HepG2 (cell line): ENCODE measurements at regions not wholly inside any gene's neighbourhood (a gene's known extent, or its start where the extent isn't known, plus 50 kb on each side); places are given as distances from the start of the nearest gene placed in this dataset.

Experiments used
- ATAC-seq: fragments of 200-7000 bp; cut with Tn5 transposase; 3 replicates; pipeline ENCODE4 v1.9.1; 2020; ENCODE audit warnings: mild to moderate bottlenecking, moderate library complexity
- BruUV-seq: library from RNA; stranded (reverse); fragments of 400-500 nt; replicated peaks from 2 replicates; lab custom pipeline; 2021; lab: Mats Ljungman, UMichigan
- CTCF ChIA-PET: fragments of 300-600 bp; formaldehyde crosslinking; extraction: SDS; loops from one replicate; lab custom pipeline; 2021; ENCODE audit warnings: low total read pairs, inconsistent platforms, low intra/inter-chr PET ratio; lab: Yijun Ruan, JAX
- POLR2A ChIA-PET: fragments of 350-600 bp; sonication (Branson Sonifier 250); formaldehyde crosslinking; loops from one replicate; lab custom pipeline; 2020; ENCODE audit warnings: antibody characterized with exemption, inconsistent platforms; lab: Yijun Ruan, JAX
- DNase-seq: peaks from one replicate; pipeline ENCODE4 v3.0.0-alpha.2; 2015; ENCODE audit warnings: low spot score
- FAIRE-seq: peaks from 3 replicates; lab custom pipeline; 2011; peaks lifted over from hg19 to GRCh38; lab: Jason Lieb, UNC
- H2AFZ ChIP-seq: one replicate; pipeline ENCODE4 v1.6.1; 2011; ENCODE audit warnings: low read length, inconsistent platforms
- H3K27ac ChIP-seq: fragments of 300-600 bp; 3 replicates; pipeline ENCODE4 v1.8.0; 2011; ENCODE audit warnings: mixed run types, mild to moderate bottlenecking, mixed read lengths, low read length, inconsistent platforms; ENCODE audit not compliant: insufficient read depth; ENCODE audit errors: extremely low read length
- H3K27me3 ChIP-seq, 2 experiments: fragments of 200-600 bp in 1 of 2; 2 replicates in 1 of 2; 3 replicates in 1 of 2; pipeline versions ENCODE4 v1.6.0 to v1.8.0; 2011; ENCODE audit warnings: low read length in 2 of 2, mild to moderate bottlenecking in 2 of 2, moderate library complexity in 2 of 2, inconsistent platforms in 1 of 2; ENCODE audit not compliant: insufficient read depth in 2 of 2, control insufficient read depth in 1 of 2
- H3K36me3 ChIP-seq, 2 experiments: fragments of 200-600 bp in 1 of 2; replicated peaks in 1 of 2; 2 replicates in 1 of 2; 3 replicates in 1 of 2; pipeline versions ENCODE4 v1.5.1 to v1.8.0; 2011; ENCODE audit warnings: low read length in 2 of 2, inconsistent platforms in 1 of 2; ENCODE audit not compliant: insufficient read depth in 2 of 2, control insufficient read depth in 1 of 2
- H3K4me1 ChIP-seq: 2 replicates; pipeline ENCODE4 v1.5.1; 2012; ENCODE audit warnings: low read length, inconsistent platforms; ENCODE audit not compliant: insufficient read depth
- H3K4me2 ChIP-seq: 2 replicates; pipeline ENCODE4 v1.6.0; 2011; ENCODE audit warnings: low read depth, low read length, inconsistent platforms
- H3K4me3 ChIP-seq, 3 experiments: fragments of 200-600 bp in 1 of 3; sonication (generic), shearing (Covaris generic) in 1 of 3; replicated peaks in 1 of 3; 2 replicates each; pipeline ENCODE4 v1.5.1; 2011 to 2016; ENCODE audit warnings: low read length in 3 of 3, inconsistent platforms in 2 of 3, low read depth in 2 of 3, mild to moderate bottlenecking in 2 of 3, control low read depth in 1 of 3, mixed read lengths in 1 of 3; ENCODE audit not compliant: insufficient read depth in 1 of 3
- H3K79me2 ChIP-seq: one replicate; pipeline ENCODE4 v1.6.1; 2011; ENCODE audit warnings: low read length, inconsistent platforms; ENCODE audit not compliant: insufficient read depth
- H3K9ac ChIP-seq: 2 replicates; pipeline ENCODE4 v1.6.0; 2011; ENCODE audit warnings: mild to moderate bottlenecking, low read depth, low read length, inconsistent platforms; ENCODE audit not compliant: insufficient read depth
- H3K9me3 ChIP-seq: 2 replicates; pipeline ENCODE4 v1.5.1; 2012; ENCODE audit warnings: mild to moderate bottlenecking, low read length
- H4K20me1 ChIP-seq: 2 replicates; pipeline ENCODE4 v1.6.0; 2011; ENCODE audit warnings: inconsistent platforms, mild to moderate bottlenecking, low read length, moderate library complexity; ENCODE audit not compliant: insufficient read depth
- BRCA1 ChIP-seq: sonication (generic); formaldehyde crosslinking; IDR thresholded peaks from 2 replicates; pipeline ENCODE4 v1.4.0; 2020; ENCODE audit warnings: missing genetic modification reagents
- CHCHD3 ChIP-seq: sonication (generic); formaldehyde crosslinking; IDR thresholded peaks from 2 replicates; pipeline ENCODE4 v1.8.0; 2022; ENCODE audit warnings: mild to moderate bottlenecking, missing genetic modification reagents, moderate library complexity
- DPF2 ChIP-seq: sonication (generic); formaldehyde crosslinking; IDR thresholded peaks from 2 replicates; pipeline ENCODE4 v1.4.0; 2020; ENCODE audit warnings: mild to moderate bottlenecking, low read depth, missing genetic modification reagents, borderline replicate concordance
- KDM3A ChIP-seq: IDR thresholded peaks from 2 replicates; pipeline ENCODE4 v1.6.1; 2018; ENCODE audit warnings: low read depth, missing compliant biosample characterization
- MEIS1 ChIP-seq: sonication (generic); formaldehyde crosslinking; IDR thresholded peaks from 2 replicates; pipeline ENCODE4 v1.9.0; 2021; ENCODE audit warnings: mild to moderate bottlenecking, missing genetic modification reagents, moderate library complexity, borderline replicate concordance
- NKX3-1 ChIP-seq: sonication (generic); formaldehyde crosslinking; IDR thresholded peaks from 2 replicates; pipeline ENCODE4 v1.5.0; 2020; ENCODE audit warnings: missing genetic modification reagents
- PRPF4 ChIP-seq: fragments of 200-400 bp; formaldehyde crosslinking; IDR thresholded peaks from 2 replicates; pipeline ENCODE4 v1.6.1; 2016; ENCODE audit warnings: low read length, low read depth; ENCODE audit not compliant: poor library complexity, severe bottlenecking
- RXRA ChIP-seq: sonication (generic); formaldehyde crosslinking; IDR thresholded peaks from 2 replicates; pipeline ENCODE4 v1.5.1; 2020; ENCODE audit warnings: missing genetic modification reagents
- TEAD3 ChIP-seq: optimal IDR thresholded peaks from 2 replicates; pipeline ENCODE3; 2016; ENCODE audit warnings: borderline replicate concordance
- ZFY ChIP-seq: sonication (generic); formaldehyde crosslinking; IDR thresholded peaks from 2 replicates; pipeline ENCODE4 v1.4.0; 2020; ENCODE audit warnings: missing genetic modification reagents
- ZNF33A ChIP-seq: sonication (generic); formaldehyde crosslinking; IDR thresholded peaks from 2 replicates; pipeline ENCODE4 v1.5.1; 2020; ENCODE audit warnings: missing genetic modification reagents, mild to moderate bottlenecking, moderate library complexity, borderline replicate concordance
- ZNF530 ChIP-seq: sonication (generic); formaldehyde crosslinking; IDR thresholded peaks from 2 replicates; pipeline ENCODE4 v1.5.0; 2020; ENCODE audit warnings: low read depth, mild to moderate bottlenecking, missing genetic modification reagents
- ZNF589 ChIP-seq: sonication (generic); formaldehyde crosslinking; conservative IDR thresholded peaks from 2 replicates; pipeline ENCODE4 v1.8.0; 2022; ENCODE audit warnings: mild to moderate bottlenecking, moderate library complexity, missing genetic modification reagents
- ZNF614 ChIP-seq: IDR thresholded peaks from 2 replicates; pipeline ENCODE4 v1.6.1; 2018; ENCODE audit warnings: missing biosample characterization, missing genetic modification reagents, inconsistent platforms, borderline replicate concordance
- ZNF629 ChIP-seq: sonication (generic); formaldehyde crosslinking; conservative IDR thresholded peaks from 2 replicates; pipeline ENCODE4 v1.5.0; 2020; ENCODE audit warnings: missing genetic modification reagents
- ZNF652 ChIP-seq: IDR thresholded peaks from 2 replicates; pipeline ENCODE4 v1.6.1; 2016; ENCODE audit warnings: low read depth, borderline replicate concordance
- ZNF788 ChIP-seq: sonication (generic); formaldehyde crosslinking; IDR thresholded peaks from 2 replicates; pipeline ENCODE4 v1.5.0; 2020; ENCODE audit warnings: mild to moderate bottlenecking, missing genetic modification reagents, borderline replicate concordance
- ZNF816 ChIP-seq: sonication (generic); formaldehyde crosslinking; IDR thresholded peaks from 2 replicates; pipeline ENCODE4 v1.8.0; 2022; ENCODE audit warnings: missing genetic modification reagents, mild to moderate bottlenecking, borderline replicate concordance
- ZNF83 ChIP-seq: sonication (generic); formaldehyde crosslinking; IDR thresholded peaks from 2 replicates; pipeline ENCODE4 v1.4.0; 2020; ENCODE audit warnings: missing genetic modification reagents, mild to moderate bottlenecking, borderline replicate concordance
- WGBS: methylation state at CpG from one replicate; pipeline ENCODE4 v1.1.6; 2017; ENCODE audit warnings: low lambda C conversion rate; 5-methylcytosine and 5-hydroxymethylcytosine counted together
- in situ Hi-C: cut with HindIII; loops from 2 replicates; pipeline ENCODE4 v1.10.0; 2017; ENCODE audit warnings: low pct_unique_long_range_greater_than_20kb; ENCODE audit not compliant: extremely low pct_ligation_motif_present
- intact Hi-C: fragments of 100-400 bp; cut with micrococcal nuclease; formaldehyde crosslinking; loops from one replicate; pipeline ENCODE4 v1.10.0; 2022; ENCODE audit not compliant: unreplicated experiment
- TF ChIP-seq, protein P1 (sequence below): sonication (generic); formaldehyde crosslinking; IDR thresholded peaks from 2 replicates; pipeline ENCODE4 v1.4.0; 2020; ENCODE audit warnings: missing genetic modification reagents
- TF ChIP-seq, protein P2 (sequence below): sonication (generic); formaldehyde crosslinking; IDR thresholded peaks from 2 replicates; pipeline ENCODE4; 2020; ENCODE audit warnings: missing genetic modification reagents, mild to moderate bottlenecking, borderline replicate concordance
- TF ChIP-seq, protein P3 (sequence below): sonication (generic); formaldehyde crosslinking; IDR thresholded peaks from 2 replicates; pipeline ENCODE4 v1.4.0; 2020; ENCODE audit warnings: missing genetic modification reagents

DNA sequence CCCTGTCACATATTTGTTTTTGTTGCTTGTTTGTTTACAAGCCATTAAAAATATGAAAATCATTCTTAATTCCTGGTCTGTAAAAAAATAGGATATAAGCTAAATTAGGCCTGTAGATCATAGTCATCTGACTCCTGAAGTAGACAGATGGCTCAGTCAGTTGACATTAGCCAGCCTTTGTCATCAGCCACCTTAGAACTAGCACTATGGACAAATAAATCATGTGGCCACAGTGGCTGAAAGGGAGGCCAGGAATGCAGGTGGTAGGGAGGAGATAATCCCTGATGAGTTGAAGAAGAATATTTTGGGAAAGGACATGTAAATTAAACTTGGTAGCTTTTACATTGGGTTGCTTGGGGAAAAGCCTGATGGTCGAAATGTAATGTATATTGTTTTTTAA, 1544.9 kb downstream of the SI start (continued):
- no peak for TF ChIP-seq KDM3A
- TF ChIP-seq ZNF788 = no peak
- no peak for TF ChIP-seq BRCA1
- TF ChIP-seq ZNF33A (CRISPR knock-in tag) = no peak
- no peak for TF ChIP-seq NKX3-1
- TF ChIP-seq PRPF4 = no peak
- TF ChIP-seq ZNF652 = no peak
- TF ChIP-seq ZNF816 (CRISPR knock-in tag) = no peak

DNA sequence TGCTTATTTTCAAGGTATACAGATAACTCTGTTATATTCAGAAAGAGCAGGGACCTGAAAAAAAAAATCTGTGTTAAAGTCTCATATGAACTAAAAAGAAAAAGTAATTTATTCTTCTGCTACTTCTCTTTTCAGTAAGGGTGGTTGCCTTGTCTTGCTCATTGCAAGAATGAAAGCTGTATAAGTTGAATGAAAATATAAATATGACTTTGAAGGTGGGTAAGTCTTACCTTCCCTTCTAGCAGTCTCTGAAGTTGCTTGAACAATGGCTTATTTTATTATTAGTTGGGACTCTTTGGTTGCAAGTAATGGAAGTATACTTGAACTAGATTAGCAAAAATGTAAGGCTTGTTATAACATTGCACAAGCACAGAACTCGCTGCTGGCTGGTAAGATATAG, 1554.9 kb downstream of the SI start:
- Histone ChIP-seq H2AFZ (no peak overlapping the region), H3K4me2 (no peak overlapping the region), H3K4me1 (no peaks in the 10 kb centered on the region), H3K4me3 (no peak overlapping the region), H3K36me3 (no peaks in the 10 kb centered on the region), H3K27me3 (no peaks in the 10 kb centered on the region), H3K79me2 (no peaks in the 10 kb centered on the region), H3K27ac (no peak overlapping the region), H3K9me3 (no peaks in the 10 kb centered on the region), H3K9ac (no peak overlapping the region), H4K20me1 (no peaks in the 10 kb centered on the region)
- no TSS peak for BruUV-seq
- 5% methylated on average over 1 of the region's 1 CpG for WGBS
- ChIA-PET POLR2A (no interaction called here), CTCF (no interaction called here)
- intact Hi-C loops (no loop called here), in situ Hi-C loops (no loop called here)
- TF ChIP-seq MEIS1 (no peak), CHCHD3 (no peak), ZNF614 (CRISPR knock-in tag) (no peak), ZNF589 (CRISPR knock-in tag) (no peak), TEAD3 (CRISPR knock-in tag) (no peak), ZNF83 (no peak), DPF2 (no peak), ZFY (CRISPR knock-in tag) (no peak), ZNF629 (CRISPR knock-in tag) (no peak), ZNF530 (CRISPR knock-in tag) (no peak), RXRA (CRISPR knock-in tag) (no peak)
- TF ChIP-seq, protein P1, sequence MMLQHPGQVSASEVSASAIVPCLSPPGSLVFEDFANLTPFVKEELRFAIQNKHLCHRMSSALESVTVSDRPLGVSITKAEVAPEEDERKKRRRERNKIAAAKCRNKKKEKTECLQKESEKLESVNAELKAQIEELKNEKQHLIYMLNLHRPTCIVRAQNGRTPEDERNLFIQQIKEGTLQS = no peak
- TF ChIP-seq, protein P2, sequence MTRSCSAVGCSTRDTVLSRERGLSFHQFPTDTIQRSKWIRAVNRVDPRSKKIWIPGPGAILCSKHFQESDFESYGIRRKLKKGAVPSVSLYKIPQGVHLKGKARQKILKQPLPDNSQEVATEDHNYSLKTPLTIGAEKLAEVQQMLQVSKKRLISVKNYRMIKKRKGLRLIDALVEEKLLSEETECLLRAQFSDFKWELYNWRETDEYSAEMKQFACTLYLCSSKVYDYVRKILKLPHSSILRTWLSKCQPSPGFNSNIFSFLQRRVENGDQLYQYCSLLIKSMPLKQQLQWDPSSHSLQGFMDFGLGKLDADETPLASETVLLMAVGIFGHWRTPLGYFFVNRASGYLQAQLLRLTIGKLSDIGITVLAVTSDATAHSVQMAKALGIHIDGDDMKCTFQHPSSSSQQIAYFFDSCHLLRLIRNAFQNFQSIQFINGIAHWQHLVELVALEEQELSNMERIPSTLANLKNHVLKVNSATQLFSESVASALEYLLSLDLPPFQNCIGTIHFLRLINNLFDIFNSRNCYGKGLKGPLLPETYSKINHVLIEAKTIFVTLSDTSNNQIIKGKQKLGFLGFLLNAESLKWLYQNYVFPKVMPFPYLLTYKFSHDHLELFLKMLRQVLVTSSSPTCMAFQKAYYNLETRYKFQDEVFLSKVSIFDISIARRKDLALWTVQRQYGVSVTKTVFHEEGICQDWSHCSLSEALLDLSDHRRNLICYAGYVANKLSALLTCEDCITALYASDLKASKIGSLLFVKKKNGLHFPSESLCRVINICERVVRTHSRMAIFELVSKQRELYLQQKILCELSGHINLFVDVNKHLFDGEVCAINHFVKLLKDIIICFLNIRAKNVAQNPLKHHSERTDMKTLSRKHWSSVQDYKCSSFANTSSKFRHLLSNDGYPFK (CRISPR knock-in tag) = no peak
- TF ChIP-seq, protein P3, sequence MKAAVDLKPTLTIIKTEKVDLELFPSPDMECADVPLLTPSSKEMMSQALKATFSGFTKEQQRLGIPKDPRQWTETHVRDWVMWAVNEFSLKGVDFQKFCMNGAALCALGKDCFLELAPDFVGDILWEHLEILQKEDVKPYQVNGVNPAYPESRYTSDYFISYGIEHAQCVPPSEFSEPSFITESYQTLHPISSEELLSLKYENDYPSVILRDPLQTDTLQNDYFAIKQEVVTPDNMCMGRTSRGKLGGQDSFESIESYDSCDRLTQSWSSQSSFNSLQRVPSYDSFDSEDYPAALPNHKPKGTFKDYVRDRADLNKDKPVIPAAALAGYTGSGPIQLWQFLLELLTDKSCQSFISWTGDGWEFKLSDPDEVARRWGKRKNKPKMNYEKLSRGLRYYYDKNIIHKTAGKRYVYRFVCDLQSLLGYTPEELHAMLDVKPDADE = no peak
- no peak for DNase-seq
- no peak for FAIRE-seq
- ATAC-seq = no peak
